Smooth muscle cell (in vitro differentiated cells): ENCODE measurements at regions not wholly inside any gene's neighbourhood (a gene's known extent, or its start where the extent isn't known, plus 50 kb on each side); places are given as distances from the start of the nearest gene placed in this dataset.

Experiments
- DNase-seq: peaks from one replicate; lab custom pipeline; 2025; ENCODE audit not compliant: unreplicated experiment; lab: John Stamatoyannopoulos, UW
- H2AFZ ChIP-seq: fragments of 200-600 bp; sonication (generic); 2 replicates; pipeline ENCODE4 v1.6.0; 2016; ENCODE audit warnings: antibody characterized with exemption, low read depth, mild to moderate bottlenecking
- H3F3A ChIP-seq: fragments of 200-600 bp; sonication (generic); 2 replicates; pipeline ENCODE4 v1.6.0; 2017; ENCODE audit warnings: antibody characterized with exemption, low read depth
- H3K27ac ChIP-seq: fragments of 200-600 bp; sonication (generic); 2 replicates; pipeline ENCODE4 v1.5.1; 2016; ENCODE audit warnings: low read depth, mild to moderate bottlenecking
- H3K27me3 ChIP-seq: fragments of 200-600 bp; sonication (generic); 2 replicates; pipeline ENCODE4 v1.6.1; 2016; ENCODE audit warnings: low read depth, mild to moderate bottlenecking
- H3K36me3 ChIP-seq: fragments of 200-600 bp; sonication (generic); 2 replicates; pipeline ENCODE4 v1.5.1; 2016; ENCODE audit warnings: low read depth
- H3K4me1 ChIP-seq: fragments of 200-600 bp; sonication (generic); 2 replicates; pipeline ENCODE4 v1.5.1; 2016; ENCODE audit warnings: low read depth
- H3K4me2 ChIP-seq: fragments of 200-600 bp; sonication (generic); 2 replicates; pipeline ENCODE4 v1.6.0; 2016; ENCODE audit warnings: mild to moderate bottlenecking
- H3K4me3 ChIP-seq: fragments of 200-600 bp; sonication (generic); 2 replicates; pipeline ENCODE4 v1.5.1; 2016; ENCODE audit warnings: mild to moderate bottlenecking
- H3K79me2 ChIP-seq: fragments of 200-600 bp; sonication (generic); 2 replicates; pipeline ENCODE4 v1.6.0; 2016; ENCODE audit warnings: low read depth, mild to moderate bottlenecking
- H3K9ac ChIP-seq: fragments of 200-600 bp; sonication (generic); 2 replicates; pipeline ENCODE4 v1.6.0; 2016; ENCODE audit warnings: low read depth
- H3K9me3 ChIP-seq: fragments of 200-600 bp; sonication (generic); replicated peaks from 2 replicates; pipeline ENCODE4 v1.5.1; 2016; ENCODE audit warnings: low read depth
- H4K20me1 ChIP-seq: fragments of 200-600 bp; sonication (generic); 2 replicates; pipeline ENCODE4 v1.6.0; 2016; ENCODE audit warnings: low read depth
- CTCF ChIP-seq: fragments of 200-600 bp; sonication (generic); IDR thresholded peaks from 2 replicates; pipeline ENCODE4 v1.5.1; 2017; ENCODE audit warnings: borderline replicate concordance, mild to moderate bottlenecking, antibody characterized with exemption; ENCODE audit not compliant: insufficient read depth, poor library complexity, severe bottlenecking
- WGBS: methylation state at CpG from one replicate; pipeline ENCODE4 v1.1.7; 2016; ENCODE audit warnings: low lambda C conversion rate; 5-methylcytosine and 5-hydroxymethylcytosine counted together

GRCh38 chr18:61047794-61048193 is 285.4 kb upstream of the CDH20 start:
- no peak overlapping the region for H2AFZ ChIP-seq
- WGBS = 95% methylated on average over 5 of the region's 5 CpGs
- no peaks in the 10 kb centered on the region for H3K27me3 ChIP-seq
- no peaks in the 10 kb centered on the region for H3K9me3 ChIP-seq
- no peaks in the 10 kb centered on the region for H4K20me1 ChIP-seq
- no peak overlapping the region for H3K9ac ChIP-seq
- no peak for DNase-seq
- H3K4me2 ChIP-seq = no peak overlapping the region
- H3K4me1 ChIP-seq = no peaks in the 10 kb centered on the region
- H3K4me3 ChIP-seq = no peak overlapping the region
- H3K79me2 ChIP-seq = no peaks in the 10 kb centered on the region
- H3F3A ChIP-seq = no peaks in the 10 kb centered on the region
- no peak overlapping the region for H3K27ac ChIP-seq
- no peaks in the 10 kb centered on the region for H3K36me3 ChIP-seq
- no peak for TF ChIP-seq CTCF

GRCh38 chr18:61057443-61057842 is 275.8 kb upstream of the CDH20 start:
- DNase-seq = no peak
- Histone ChIP-seq H3K27ac (no peak overlapping the region), H3K4me2 (no peak overlapping the region), H2AFZ (no peak overlapping the region), H4K20me1 (no peaks in the 10 kb centered on the region), H3K36me3 (no peaks in the 10 kb centered on the region), H3K27me3 (no peaks in the 10 kb centered on the region), H3F3A (no peaks in the 10 kb centered on the region), H3K9me3 (no peaks in the 10 kb centered on the region), H3K79me2 (no peaks in the 10 kb centered on the region), H3K4me1 (no peaks in the 10 kb centered on the region), H3K4me3 (no peak overlapping the region), H3K9ac (no peak overlapping the region)
- TF ChIP-seq CTCF = no peak
- WGBS = 79% methylated on average over 2 of the region's 2 CpGs

GRCh38 chr18:61062258-61062657 is 271.0 kb upstream of the CDH20 start:
- Histone ChIP-seq H3F3A (no peaks in the 10 kb centered on the region), H2AFZ (no peak overlapping the region), H3K4me1 (no peaks in the 10 kb centered on the region), H3K79me2 (no peaks in the 10 kb centered on the region), H3K9ac (no peak overlapping the region), H3K27ac (no peak overlapping the region), H3K36me3 (no peaks in the 10 kb centered on the region), H3K4me3 (no peak overlapping the region), H4K20me1 (no peaks in the 10 kb centered on the region), H3K27me3 (no peaks in the 10 kb centered on the region), H3K4me2 (no peak overlapping the region), H3K9me3 (no peaks in the 10 kb centered on the region)
- no peak for DNase-seq
- TF ChIP-seq CTCF = no peak
- WGBS = 80% methylated on average over 2 of the region's 2 CpGs

- H3F3A ChIP-seq = no peaks in the 10 kb centered on the region
- H2AFZ ChIP-seq = no peak overlapping the region
- no peaks in the 10 kb centered on the region for H3K9me3 ChIP-seq
- TF ChIP-seq CTCF = no peak
- H3K79me2 ChIP-seq = no peaks in the 10 kb centered on the region
- no peak for DNase-seq
- no peaks in the 10 kb centered on the region for H3K4me1 ChIP-seq
- no peaks in the 10 kb centered on the region for H4K20me1 ChIP-seq
- H3K4me2 ChIP-seq = no peak overlapping the region
- H3K27me3 ChIP-seq = no peaks in the 10 kb centered on the region
- no peak overlapping the region for H3K4me3 ChIP-seq
- no peak overlapping the region for H3K9ac ChIP-seq
- no peak overlapping the region for H3K27ac ChIP-seq
- H3K36me3 ChIP-seq = no peaks in the 10 kb centered on the region
Observed at GRCh38 chr18:61064911-61065310, 268.3 kb upstream of the CDH20 start.
